ENCODE measurements at regions not wholly inside any gene's neighbourhood (a gene's known extent, or its start where the extent isn't known, plus 50 kb on each side); places are given as distances from the start of the nearest gene placed in this dataset.
"Not testable (repeated sequence)": the region's sequence is repeated elsewhere in the genome, so short reads cannot be mapped to it uniquely, and the experiment has no call there.

- TF ChIP-seq, protein P1, sequence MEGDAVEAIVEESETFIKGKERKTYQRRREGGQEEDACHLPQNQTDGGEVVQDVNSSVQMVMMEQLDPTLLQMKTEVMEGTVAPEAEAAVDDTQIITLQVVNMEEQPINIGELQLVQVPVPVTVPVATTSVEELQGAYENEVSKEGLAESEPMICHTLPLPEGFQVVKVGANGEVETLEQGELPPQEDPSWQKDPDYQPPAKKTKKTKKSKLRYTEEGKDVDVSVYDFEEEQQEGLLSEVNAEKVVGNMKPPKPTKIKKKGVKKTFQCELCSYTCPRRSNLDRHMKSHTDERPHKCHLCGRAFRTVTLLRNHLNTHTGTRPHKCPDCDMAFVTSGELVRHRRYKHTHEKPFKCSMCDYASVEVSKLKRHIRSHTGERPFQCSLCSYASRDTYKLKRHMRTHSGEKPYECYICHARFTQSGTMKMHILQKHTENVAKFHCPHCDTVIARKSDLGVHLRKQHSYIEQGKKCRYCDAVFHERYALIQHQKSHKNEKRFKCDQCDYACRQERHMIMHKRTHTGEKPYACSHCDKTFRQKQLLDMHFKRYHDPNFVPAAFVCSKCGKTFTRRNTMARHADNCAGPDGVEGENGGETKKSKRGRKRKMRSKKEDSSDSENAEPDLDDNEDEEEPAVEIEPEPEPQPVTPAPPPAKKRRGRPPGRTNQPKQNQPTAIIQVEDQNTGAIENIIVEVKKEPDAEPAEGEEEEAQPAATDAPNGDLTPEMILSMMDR (IDR thresholded peaks at IDR 0.05; ENCODE audit: extremely low read depth in 1 of 2, insufficient read depth in 1 of 2, low read depth in 1 of 2, low read length in 2 of 2): not testable (repeated sequence)
- not testable (repeated sequence) for TF ChIP-seq POLR2AphosphoS5 (IDR thresholded peaks at IDR 0.05; ENCODE audit: insufficient read depth, low read depth, low read length)
Measured at GRCh38 chr10:87609563-87609962, 50.1 kb upstream of the PAPSS2 start.

Measured in endothelial cell of umbilical vein (primary cell).